Endothelial cell of umbilical vein (primary cell): ENCODE measurements at regions not wholly inside any gene's neighbourhood (a gene's known extent, or its start where the extent isn't known, plus 50 kb on each side); places are given as distances from the start of the nearest gene placed in this dataset.
"Not testable (repeated sequence)": the region's sequence is repeated elsewhere in the genome, so short reads cannot be mapped to it uniquely, and the experiment has no call there.

Experiments used
- BruUV-seq: library from RNA; stranded (reverse); fragments of 400-500 nt; replicated peaks from 2 replicates; lab custom pipeline; 2021; lab: Mats Ljungman, UMichigan
- CTCF ChIA-PET: fragments of 300-600, 350-600 bp; sonication (Branson Sonifier 250); formaldehyde crosslinking; loops from one replicate; lab custom pipeline; 2021; ENCODE audit warnings: antibody characterized with exemption, inconsistent platforms; lab: Charles Lee
- POLR2A ChIA-PET: fragments of 300-600, 350-600 bp; sonication (Branson Sonifier 250); formaldehyde crosslinking; loops from one replicate; lab custom pipeline; 2021; ENCODE audit warnings: antibody characterized with exemption, inconsistent platforms; lab: Charles Lee
- DNase-seq: peaks from one replicate; pipeline ENCODE4 v3.0.0-alpha.2; 2011; ENCODE audit warnings: low read depth, low spot score
- FAIRE-seq: peaks from 2 replicates; lab custom pipeline; 2011; peaks lifted over from hg19 to GRCh38; lab: Jason Lieb, UNC
- H2AFZ ChIP-seq: 2 replicates; pipeline ENCODE4 v1.6.0; 2012; ENCODE audit warnings: low read depth, low read length, control low read depth, inconsistent platforms
- H3K27ac ChIP-seq: 2 replicates; pipeline ENCODE4 v1.5.1; 2011; ENCODE audit warnings: low read depth, mild to moderate bottlenecking, control low read depth, low read length, moderate library complexity; ENCODE audit not compliant: insufficient read depth
- H3K27me3 ChIP-seq, 2 experiments: 2 replicates each; pipeline versions ENCODE4 v1.6.0 to v1.6.1; 2011; ENCODE audit warnings: low read length in 2 of 2, mixed read lengths in 1 of 2; ENCODE audit not compliant: control insufficient read depth in 2 of 2, insufficient read depth in 2 of 2
- H3K36me3 ChIP-seq, 2 experiments: 2 replicates in 1 of 2; 3 replicates in 1 of 2; pipeline ENCODE4 v1.5.1; 2011; ENCODE audit warnings: low read length in 2 of 2, mild to moderate bottlenecking in 1 of 2, moderate library complexity in 1 of 2; ENCODE audit not compliant: control insufficient read depth in 2 of 2, insufficient read depth in 2 of 2; ENCODE audit errors: extremely low read depth in 1 of 2
- H3K4me1 ChIP-seq: 3 replicates; pipeline ENCODE4 v1.5.1; 2011; ENCODE audit warnings: mild to moderate bottlenecking, low read length; ENCODE audit not compliant: control insufficient read depth, insufficient read depth; ENCODE audit errors: extremely low read depth
- H3K4me2 ChIP-seq: 2 replicates; pipeline ENCODE4 v1.6.1; 2011; ENCODE audit warnings: low read length, control low read depth, mixed read lengths; ENCODE audit not compliant: insufficient read depth
- H3K4me3 ChIP-seq, 3 experiments: fragments of 200-600 bp in 1 of 3; sonication (generic), shearing (Covaris generic) in 1 of 3; replicated peaks in 1 of 3; 2 replicates each; pipeline ENCODE4 v1.5.1; 2011 to 2016; ENCODE audit warnings: control low read depth in 3 of 3, low read length in 3 of 3, mild to moderate bottlenecking in 2 of 3, inconsistent platforms in 1 of 3, low read depth in 1 of 3, moderate library complexity in 1 of 3; ENCODE audit not compliant: insufficient read depth in 1 of 3
- H3K79me2 ChIP-seq: 2 replicates; pipeline ENCODE4 v1.6.0; 2012; ENCODE audit warnings: low read length, inconsistent platforms; ENCODE audit not compliant: control insufficient read depth, insufficient read depth
- H3K9ac ChIP-seq: replicated peaks from 2 replicates; pipeline ENCODE3; 2011; ENCODE audit warnings: low read length, control low read depth; ENCODE audit not compliant: insufficient read depth; ENCODE audit errors: extremely low read depth
- H3K9me1 ChIP-seq: replicated peaks from 3 replicates; pipeline ENCODE4 v1.6.0; 2011; ENCODE audit warnings: mild to moderate bottlenecking, low read length; ENCODE audit not compliant: control insufficient read depth, insufficient read depth; ENCODE audit errors: extremely low read depth
- H3K9me3 ChIP-seq: replicated peaks from 2 replicates; pipeline ENCODE4 v1.5.1; 2012; ENCODE audit warnings: low read length, inconsistent platforms; ENCODE audit not compliant: control insufficient read depth, insufficient read depth
- H4K20me1 ChIP-seq: replicated peaks from 2 replicates; pipeline ENCODE3; 2011; ENCODE audit warnings: mild to moderate bottlenecking, low read length; ENCODE audit not compliant: control insufficient read depth, insufficient read depth; ENCODE audit errors: extremely low read depth
- CTCF ChIP-seq, 2 donors: IDR thresholded peaks; 1 replicate in 1 of 2; 2 replicates in 1 of 2; pipeline ENCODE4 v1.5.1; 2011; ENCODE audit warnings: low read length in 2 of 2, mild to moderate bottlenecking in 2 of 2, moderate library complexity in 2 of 2, control low read depth in 1 of 2, inconsistent platforms in 1 of 2, low read depth in 1 of 2; ENCODE audit not compliant: insufficient read depth in 1 of 2; ENCODE audit errors: extremely low read depth in 1 of 2
- EZH2 ChIP-seq: IDR thresholded peaks from 2 replicates; pipeline ENCODE4 v1.6.1; 2012; ENCODE audit warnings: borderline replicate concordance, low read depth, mild to moderate bottlenecking, moderate library complexity, low read length, inconsistent platforms; ENCODE audit not compliant: severe bottlenecking
- FOS ChIP-seq: IDR thresholded peaks from 2 replicates; pipeline ENCODE4 v1.6.1; 2011; ENCODE audit warnings: mild to moderate bottlenecking, low read length, moderate library complexity, borderline replicate concordance; ENCODE audit not compliant: insufficient read depth
- GATA2 ChIP-seq: IDR thresholded peaks from 2 replicates; pipeline ENCODE4 v1.7.0; 2011; ENCODE audit warnings: low read depth, mild to moderate bottlenecking, moderate library complexity, mixed read lengths, low read length; ENCODE audit not compliant: insufficient read length, insufficient read depth
- JUN ChIP-seq: IDR thresholded peaks from 2 replicates; pipeline ENCODE4 v1.6.1; 2011; ENCODE audit warnings: borderline replicate concordance, low read depth; ENCODE audit not compliant: insufficient read length, insufficient read depth
- MAX ChIP-seq: IDR thresholded peaks from 2 replicates; pipeline ENCODE4 v1.6.1; 2011; ENCODE audit not compliant: insufficient read depth, insufficient read length
- MYC ChIP-seq: IDR thresholded peaks from one replicate; pipeline ENCODE4 v1.6.1; 2011; ENCODE audit warnings: mild to moderate bottlenecking, low read depth, low read length
- POLR2A ChIP-seq: IDR thresholded peaks from 2 replicates; pipeline ENCODE4 v1.6.1; 2012; ENCODE audit warnings: low read depth, mild to moderate bottlenecking, control low read depth, low read length
- POLR2AphosphoS5 ChIP-seq: IDR thresholded peaks from 2 replicates; pipeline ENCODE4 v1.6.1; 2012; ENCODE audit warnings: low read depth, mild to moderate bottlenecking, control low read depth, low read length, moderate library complexity; ENCODE audit not compliant: insufficient read depth
- dilution Hi-C: fragments of 300-500 bp; cut with MboI; formaldehyde crosslinking; loops from one replicate; pipeline ENCODE4 v1.15.0; 2019; ENCODE audit warnings: low sequenced_read_pairs; ENCODE audit not compliant: extremely low pct_ligation_motif_present
- intact Hi-C: fragments of 100-400 bp; cut with micrococcal nuclease; formaldehyde crosslinking; loops from one replicate; pipeline ENCODE4 v1.10.0; 2022

GRCh38 chr15:77862651-77863104 lies 214.8 kb downstream of the TBC1D2B start:
- dilution Hi-C loops, result no loop called here
- Histone ChIP-seq H3K9ac (no peak overlapping the region), H3K79me2 (no peaks in the 10 kb centered on the region), H3K27me3 (no peaks in the 10 kb centered on the region), H3K4me2 (no peak overlapping the region), H3K4me1 (no peaks in the 10 kb centered on the region), H3K27ac (no peak overlapping the region), H3K4me3 (no peak overlapping the region), H2AFZ (no peak overlapping the region), H3K9me1 (no peaks in the 10 kb centered on the region), H3K9me3 (no peaks in the 10 kb centered on the region), H3K36me3 (no peaks in the 10 kb centered on the region), H4K20me1 (no peaks in the 10 kb centered on the region)
- intact Hi-C loops, result no loop called here
- BruUV-seq, result no TSS peak
- TF ChIP-seq MAX (no peak), FOS (no peak), POLR2AphosphoS5 (no peak), MYC (no peak), POLR2A (no peak), JUN (no peak), CTCF (IDR thresholded peaks at IDR 0.05; ENCODE audit: extremely low read depth in 1 of 2, insufficient read depth in 1 of 2, low read depth in 1 of 2, low read length in 2 of 2) (no peak), GATA2 (no peak), EZH2 (no peak)
- ChIA-PET POLR2A (no interaction called here), CTCF (no interaction called here)
- no peak for DNase-seq
- no peak for FAIRE-seq

- DNase-seq, H3K4me2 ChIP-seq, H3K9ac ChIP-seq, H3K4me3 ChIP-seq, dilution Hi-C loops, H3K27me3 ChIP-seq, H3K27ac ChIP-seq, intact Hi-C loops, H4K20me1 ChIP-seq, H3K9me3 ChIP-seq, H2AFZ ChIP-seq, H3K79me2 ChIP-seq, H3K36me3 ChIP-seq, BruUV-seq, H3K9me1 ChIP-seq, POLR2A ChIA-PET, CTCF ChIA-PET, FAIRE-seq, H3K4me1 ChIP-seq: not testable (repeated sequence)
Observed at GRCh38 chr15:77861997-77862635, 215.4 kb downstream of the TBC1D2B start.
